Osteoblast (primary cell): ENCODE measurements at regions not wholly inside any gene's neighbourhood (a gene's known extent, or its start where the extent isn't known, plus 50 kb on each side); places are given as distances from the start of the nearest gene placed in this dataset.

Experiments used
- DNase-seq: peaks from one replicate; pipeline ENCODE4 v3.0.0; 2011; ENCODE audit warnings: low spot score, mixed read lengths; ENCODE audit not compliant: insufficient read length; ENCODE audit errors: missing footprints
- H2AFZ ChIP-seq: 2 replicates; pipeline ENCODE4 v1.6.0; 2011; ENCODE audit warnings: mild to moderate bottlenecking, low read length
- H3K27ac ChIP-seq: 2 replicates; pipeline ENCODE4 v1.5.1; 2011; ENCODE audit warnings: mild to moderate bottlenecking, low read depth, low read length, moderate library complexity
- H3K27me3 ChIP-seq: 2 replicates; pipeline ENCODE4 v1.6.0; 2012; ENCODE audit warnings: mild to moderate bottlenecking, control low read depth, inconsistent platforms, low read length, moderate library complexity; ENCODE audit not compliant: insufficient read depth
- H3K36me3 ChIP-seq: 2 replicates; pipeline ENCODE4 v1.5.1; 2011; ENCODE audit warnings: mild to moderate bottlenecking, low read length, control low read depth, moderate library complexity; ENCODE audit not compliant: insufficient read depth
- H3K4me1 ChIP-seq: 2 replicates; pipeline ENCODE4 v1.5.1; 2011; ENCODE audit warnings: mild to moderate bottlenecking, low read length, control low read depth, moderate library complexity; ENCODE audit not compliant: insufficient read depth
- H3K4me2 ChIP-seq: 2 replicates; pipeline ENCODE4 v1.6.0; 2011; ENCODE audit warnings: mild to moderate bottlenecking, low read length; ENCODE audit not compliant: insufficient read depth
- H3K4me3 ChIP-seq: fragments of 200-600 bp; sonication (generic); 3 replicates; pipeline ENCODE4 v1.5.1; 2012; ENCODE audit warnings: mild to moderate bottlenecking, low read length, inconsistent platforms; ENCODE audit not compliant: insufficient read depth
- H3K79me2 ChIP-seq: 2 replicates; pipeline ENCODE4 v1.6.0; 2012; ENCODE audit warnings: mild to moderate bottlenecking, low read length, control low read depth, inconsistent platforms; ENCODE audit not compliant: insufficient read depth
- H3K9me3 ChIP-seq: 2 replicates; pipeline ENCODE4 v1.5.1; 2011; ENCODE audit warnings: low read depth, low read length, control low read depth
- H4K20me1 ChIP-seq: 2 replicates; pipeline ENCODE4 v1.6.0; 2012; ENCODE audit warnings: mild to moderate bottlenecking, low read length, control low read depth; ENCODE audit not compliant: insufficient read depth
- CTCF ChIP-seq: IDR thresholded peaks from 2 replicates; pipeline ENCODE4 v1.5.1; 2011; ENCODE audit warnings: mild to moderate bottlenecking, low read depth, low read length, moderate library complexity; ENCODE audit errors: extremely low read depth

DNA sequence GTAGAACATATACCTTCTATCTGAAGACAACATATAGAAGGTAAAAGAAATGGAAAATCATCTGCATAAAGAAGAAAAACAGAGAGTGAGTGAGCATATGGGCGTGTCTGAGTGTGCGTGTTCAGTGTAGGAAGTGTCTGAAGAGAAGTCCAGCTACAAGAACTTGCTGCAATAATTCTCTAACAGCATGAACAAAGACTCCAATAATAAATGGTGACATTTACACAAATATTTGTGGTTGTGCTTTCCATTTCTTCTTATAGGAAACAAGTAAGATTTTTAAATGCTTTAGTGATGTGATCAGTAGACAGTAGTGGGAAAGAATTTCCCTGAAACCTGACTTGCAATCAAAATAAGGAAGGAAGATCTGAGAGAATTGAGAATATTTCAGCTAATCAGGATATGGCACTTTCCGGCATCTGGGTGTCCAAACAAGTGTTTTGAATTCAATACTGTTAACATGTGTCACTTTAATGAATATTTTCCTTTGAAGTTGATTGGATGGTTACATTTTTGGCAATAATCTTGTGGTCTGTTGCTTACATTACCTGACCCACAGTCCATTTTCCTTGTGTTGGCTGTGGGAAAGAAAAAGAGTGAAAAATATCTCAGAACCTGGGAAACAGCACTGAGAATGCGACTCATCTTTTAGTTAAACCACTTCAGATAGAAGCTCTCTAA is 154.0 kb downstream of the TGFB2 start:
- no peaks in the 10 kb centered on the region for H3K79me2 ChIP-seq
- no peaks in the 10 kb centered on the region for H3K36me3 ChIP-seq
- H4K20me1 ChIP-seq = no peaks in the 10 kb centered on the region
- peak overlapping the region; percentile 97 for H3K27ac ChIP-seq
- TF ChIP-seq CTCF = no peak
- H2AFZ ChIP-seq = peak overlapping the region; percentile 19
- H3K27me3 ChIP-seq = no peaks in the 10 kb centered on the region
- no peaks in the 10 kb centered on the region for H3K9me3 ChIP-seq
- H3K4me2 ChIP-seq = peak overlapping the region; percentile 82
- peak overlapping the region; percentile 66 for H3K4me3 ChIP-seq
- H3K4me1 ChIP-seq = peaks cover 35% of the 10 kb centered on the region
- peak; percentile 6 for DNase-seq

GRCh38 chr1:218499911-218500310 is 154.8 kb downstream of the TGFB2 start:
- Histone ChIP-seq H2AFZ (peak overlapping the region; percentile 36), H3K27ac (peak overlapping the region; percentile 97), H3K36me3 (no peaks in the 10 kb centered on the region), H3K4me1 (peaks cover 34% of the 10 kb centered on the region), H3K4me2 (peak overlapping the region; percentile 82), H3K4me3 (peak overlapping the region; percentile 66), H3K79me2 (no peaks in the 10 kb centered on the region), H4K20me1 (no peaks in the 10 kb centered on the region), H3K27me3 (no peaks in the 10 kb centered on the region), H3K9me3 (no peaks in the 10 kb centered on the region)
- TF ChIP-seq CTCF = no peak
- DNase-seq = no peak

GRCh38 chr1:218501161-218501560 is 156.0 kb downstream of the TGFB2 start:
- H3K27ac ChIP-seq = no peak overlapping the region

More at GRCh38 chr1:218501161-218501560, 156.0 kb downstream of the TGFB2 start:
- Histone ChIP-seq H3K4me1 (peaks cover 34% of the 10 kb centered on the region), H3K4me2 (no peak overlapping the region), H3K27me3 (no peaks in the 10 kb centered on the region), H3K4me3 (no peak overlapping the region), H3K36me3 (no peaks in the 10 kb centered on the region), H4K20me1 (no peaks in the 10 kb centered on the region), H3K9me3 (no peaks in the 10 kb centered on the region), H3K79me2 (no peaks in the 10 kb centered on the region), H2AFZ (no peak overlapping the region)
- no peak for DNase-seq
- no peak for TF ChIP-seq CTCF
